ENCODE measurements at regions not wholly inside any gene's neighbourhood (a gene's known extent, or its start where the extent isn't known, plus 50 kb on each side); places are given as distances from the start of the nearest gene placed in this dataset.

- Histone ChIP-seq H3K4me2 (ENCODE audit: insufficient read depth, low read length) (no peak overlapping the region), H3K4me3 (ENCODE audit: insufficient read depth, low read length) (no peak overlapping the region), H4K20me1 (ENCODE audit: insufficient read depth, low read length) (no peaks in the 10 kb centered on the region), H3K9me3 (ENCODE audit: low read depth, low read length) (no peaks in the 10 kb centered on the region), H3K4me1 (ENCODE audit: insufficient read depth, low read length) (no peaks in the 10 kb centered on the region), H3K27me3 (ENCODE audit: insufficient read depth, low read length) (no peaks in the 10 kb centered on the region), H3K79me2 (ENCODE audit: insufficient read depth, low read length) (no peaks in the 10 kb centered on the region), H2AFZ (ENCODE audit: low read length) (no peak overlapping the region), H3K36me3 (ENCODE audit: insufficient read depth, low read length) (no peaks in the 10 kb centered on the region), H3K27ac (ENCODE audit: low read depth, low read length) (no peak overlapping the region)
- no peak for TF ChIP-seq CTCF (IDR thresholded peaks at IDR 0.05; ENCODE audit: extremely low read depth, low read depth, low read length)
- DNase-seq (ENCODE audit: insufficient read length, low spot score, missing footprints) = no peak
Observed at GRCh38 chr19:28327905-28328304, 885.0 kb downstream of the UQCRFS1 start.

- TF ChIP-seq CTCF (IDR thresholded peaks at IDR 0.05; ENCODE audit: extremely low read depth, low read depth, low read length) = no peak
- Histone ChIP-seq H2AFZ (ENCODE audit: low read length) (no peak overlapping the region), H3K79me2 (ENCODE audit: insufficient read depth, low read length) (no peaks in the 10 kb centered on the region), H3K27ac (ENCODE audit: low read depth, low read length) (no peak overlapping the region), H3K36me3 (ENCODE audit: insufficient read depth, low read length) (no peaks in the 10 kb centered on the region), H3K4me3 (ENCODE audit: insufficient read depth, low read length) (no peak overlapping the region), H3K27me3 (ENCODE audit: insufficient read depth, low read length) (no peaks in the 10 kb centered on the region), H3K4me1 (ENCODE audit: insufficient read depth, low read length) (no peaks in the 10 kb centered on the region), H3K9me3 (ENCODE audit: low read depth, low read length) (no peaks in the 10 kb centered on the region), H3K4me2 (ENCODE audit: insufficient read depth, low read length) (no peak overlapping the region), H4K20me1 (ENCODE audit: insufficient read depth, low read length) (no peaks in the 10 kb centered on the region)
- no peak for DNase-seq (ENCODE audit: insufficient read length, low spot score, missing footprints)
Observed at GRCh38 chr19:28326746-28327145, 886.2 kb downstream of the UQCRFS1 start.

GRCh38 chr19:28324275-28325060 lies 888.5 kb downstream of the UQCRFS1 start:
- Histone ChIP-seq H3K27me3 (ENCODE audit: insufficient read depth, low read length) (no peaks in the 10 kb centered on the region), H3K27ac (ENCODE audit: low read depth, low read length) (no peak overlapping the region), H2AFZ (ENCODE audit: low read length) (no peak overlapping the region), H4K20me1 (ENCODE audit: insufficient read depth, low read length) (no peaks in the 10 kb centered on the region), H3K4me3 (ENCODE audit: insufficient read depth, low read length) (no peak overlapping the region), H3K4me2 (ENCODE audit: insufficient read depth, low read length) (no peak overlapping the region), H3K4me1 (ENCODE audit: insufficient read depth, low read length) (no peaks in the 10 kb centered on the region), H3K79me2 (ENCODE audit: insufficient read depth, low read length) (no peaks in the 10 kb centered on the region), H3K9me3 (ENCODE audit: low read depth, low read length) (no peaks in the 10 kb centered on the region), H3K36me3 (ENCODE audit: insufficient read depth, low read length) (no peaks in the 10 kb centered on the region)
- no peak for DNase-seq (ENCODE audit: insufficient read length, low spot score, missing footprints)
- TF ChIP-seq CTCF (IDR thresholded peaks at IDR 0.05; ENCODE audit: extremely low read depth, low read depth, low read length) = no peak

GRCh38 chr19:28322945-28323344 lies 890.0 kb downstream of the UQCRFS1 start:
- TF ChIP-seq CTCF (IDR thresholded peaks at IDR 0.05; ENCODE audit: extremely low read depth, low read depth, low read length) = no peak
- no peak overlapping the region for H2AFZ ChIP-seq (ENCODE audit: low read length)
- H3K36me3 ChIP-seq (ENCODE audit: insufficient read depth, low read length) = no peaks in the 10 kb centered on the region

More at GRCh38 chr19:28322945-28323344, 890.0 kb downstream of the UQCRFS1 start:
- Histone ChIP-seq H3K4me1 (ENCODE audit: insufficient read depth, low read length) (no peaks in the 10 kb centered on the region), H3K9me3 (ENCODE audit: low read depth, low read length) (no peaks in the 10 kb centered on the region), H3K27ac (ENCODE audit: low read depth, low read length) (no peak overlapping the region), H3K27me3 (ENCODE audit: insufficient read depth, low read length) (no peaks in the 10 kb centered on the region), H3K79me2 (ENCODE audit: insufficient read depth, low read length) (no peaks in the 10 kb centered on the region), H3K4me3 (ENCODE audit: insufficient read depth, low read length) (no peak overlapping the region), H3K4me2 (ENCODE audit: insufficient read depth, low read length) (no peak overlapping the region), H4K20me1 (ENCODE audit: insufficient read depth, low read length) (no peaks in the 10 kb centered on the region)
- DNase-seq (ENCODE audit: insufficient read length, low spot score, missing footprints) = no peak

All from osteoblast (primary cell).